GM21447 (cell line): ENCODE measurements at regions not wholly inside any gene's neighbourhood (a gene's known extent, or its start where the extent isn't known, plus 50 kb on each side); places are given as distances from the start of the nearest gene placed in this dataset.
A peak's percentile ranks its signal among the peaks of the same experiment; 100 is the strongest.

Experiments
- ATAC-seq: cut with Tn5 transposase; IDR thresholded peaks from one replicate; pipeline ENCODE4 v1.9.1; 2021; ENCODE audit not compliant: unreplicated experiment

DNA sequence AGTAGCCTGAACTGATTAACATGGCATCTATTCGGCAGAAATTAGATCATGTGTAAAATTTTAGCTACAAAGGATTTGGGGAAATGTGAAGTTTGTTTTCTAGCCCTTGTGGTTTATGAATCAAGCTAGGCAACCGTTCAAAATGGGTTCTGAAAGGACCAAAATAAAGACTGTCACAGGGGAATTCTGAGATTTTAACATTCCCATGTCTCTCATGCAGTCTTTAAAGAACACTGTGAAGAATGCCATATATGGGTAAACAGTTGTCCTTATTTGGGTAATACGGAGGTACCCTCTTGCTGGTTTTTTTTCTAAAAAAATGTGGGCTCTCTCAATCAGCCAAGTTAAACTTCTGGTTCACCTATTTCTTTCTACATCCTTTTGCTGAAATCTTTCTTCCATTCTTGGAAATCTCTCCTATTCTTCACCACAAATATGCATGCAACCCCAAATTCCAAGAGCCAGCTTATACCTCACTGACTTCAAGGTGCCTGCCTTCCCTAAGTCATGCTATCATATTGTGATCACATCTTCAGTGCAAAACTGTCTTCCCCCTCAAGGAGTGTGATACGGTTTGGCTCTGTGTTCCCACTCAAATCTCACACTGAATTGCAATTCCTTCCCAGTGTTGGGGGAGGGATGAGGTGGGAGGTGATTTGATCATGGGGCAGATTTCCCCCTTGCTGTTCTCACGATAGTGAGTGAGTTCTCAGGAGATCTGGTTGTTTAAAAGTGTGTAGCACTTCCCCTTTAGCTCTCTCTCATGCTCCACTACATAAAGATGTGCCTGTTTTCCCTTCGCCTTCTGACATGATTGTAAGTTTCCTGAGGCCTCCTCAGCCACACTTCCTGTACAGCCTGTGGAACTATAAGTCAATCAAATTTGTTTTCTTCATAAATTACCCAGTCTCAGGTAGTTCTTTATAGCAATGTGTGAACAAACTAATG is 308.7 kb downstream of the TTLL7 start:
- ATAC-seq, result no peak

DNA sequence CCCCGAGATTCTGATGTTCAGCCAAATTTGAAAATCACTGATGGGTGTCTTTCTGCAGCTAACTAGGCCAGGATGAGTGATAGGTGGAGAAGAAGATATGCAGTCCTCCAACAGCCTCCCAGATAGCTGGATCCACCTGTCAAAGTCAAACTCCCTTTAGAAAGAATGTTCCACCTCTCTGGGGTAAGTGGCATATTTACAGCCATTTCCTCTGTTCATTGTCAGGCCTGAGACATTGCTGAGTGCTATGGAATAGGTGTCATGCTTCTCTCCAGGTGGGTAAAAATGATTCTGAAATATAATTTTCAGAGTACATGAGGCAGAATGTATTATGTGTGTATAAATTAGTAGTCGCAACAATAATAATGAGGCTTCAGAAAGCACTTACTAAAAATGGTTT is 316.8 kb downstream of the TTLL7 start:
- ATAC-seq, result no peak

DNA sequence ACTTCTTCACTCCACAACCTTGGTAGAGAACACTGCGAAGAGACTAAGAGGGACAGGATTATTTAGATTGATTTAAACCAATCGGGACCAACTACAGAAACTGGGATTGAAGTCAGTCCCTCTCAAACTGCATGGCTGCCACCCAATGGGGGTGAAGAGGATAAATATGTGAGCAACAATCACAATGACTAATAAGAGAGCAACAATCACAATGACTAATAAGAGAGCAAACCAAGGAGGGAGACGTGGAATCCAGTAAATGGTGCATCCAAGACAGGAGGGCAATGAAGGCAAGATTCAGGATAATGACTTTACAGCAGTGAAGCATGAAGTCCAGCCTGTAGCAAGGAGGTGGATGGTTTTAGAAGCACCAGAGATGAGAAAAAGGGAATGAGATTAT is 322.8 kb downstream of the TTLL7 start:
- no peak for ATAC-seq

DNA sequence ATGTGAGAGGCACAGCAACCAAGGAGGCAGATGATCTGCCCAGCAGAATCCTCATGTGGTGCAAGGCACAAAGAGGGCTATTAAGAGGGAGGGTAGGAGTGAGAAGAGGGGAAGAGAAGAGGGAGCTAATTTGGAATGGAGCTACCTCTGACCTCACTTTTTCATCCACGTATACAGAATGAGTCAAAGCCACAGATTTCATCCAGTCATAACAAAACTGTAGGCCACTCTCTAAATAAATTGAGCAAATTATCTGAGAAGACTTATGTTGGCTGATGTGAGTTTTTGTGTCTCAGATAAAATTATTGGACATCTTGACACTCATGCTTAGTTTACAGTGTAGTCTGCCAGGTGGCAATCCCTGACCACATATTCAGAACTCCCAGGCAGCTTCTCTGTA is 325.6 kb downstream of the TTLL7 start:
- no peak for ATAC-seq

DNA sequence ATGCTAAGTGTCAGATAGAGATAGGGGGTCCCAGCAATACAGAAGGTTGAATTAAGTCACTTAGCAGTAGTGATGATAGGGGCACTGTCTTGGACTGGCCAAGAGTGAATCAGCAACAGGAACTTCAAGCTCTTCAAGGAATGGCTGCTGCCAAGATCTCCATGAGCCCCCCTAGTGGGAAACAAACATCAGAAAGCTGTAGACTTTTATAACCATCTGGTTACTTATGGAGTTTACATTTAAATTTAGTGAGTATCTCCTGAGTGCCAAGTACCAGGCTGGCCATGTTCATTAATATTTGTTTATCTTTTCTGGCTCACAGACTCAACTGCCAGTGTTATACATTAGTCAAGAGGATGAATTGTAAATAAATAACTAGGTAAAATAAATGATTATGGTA is 327.3 kb downstream of the TTLL7 start:
- ATAC-seq, result no peak

DNA sequence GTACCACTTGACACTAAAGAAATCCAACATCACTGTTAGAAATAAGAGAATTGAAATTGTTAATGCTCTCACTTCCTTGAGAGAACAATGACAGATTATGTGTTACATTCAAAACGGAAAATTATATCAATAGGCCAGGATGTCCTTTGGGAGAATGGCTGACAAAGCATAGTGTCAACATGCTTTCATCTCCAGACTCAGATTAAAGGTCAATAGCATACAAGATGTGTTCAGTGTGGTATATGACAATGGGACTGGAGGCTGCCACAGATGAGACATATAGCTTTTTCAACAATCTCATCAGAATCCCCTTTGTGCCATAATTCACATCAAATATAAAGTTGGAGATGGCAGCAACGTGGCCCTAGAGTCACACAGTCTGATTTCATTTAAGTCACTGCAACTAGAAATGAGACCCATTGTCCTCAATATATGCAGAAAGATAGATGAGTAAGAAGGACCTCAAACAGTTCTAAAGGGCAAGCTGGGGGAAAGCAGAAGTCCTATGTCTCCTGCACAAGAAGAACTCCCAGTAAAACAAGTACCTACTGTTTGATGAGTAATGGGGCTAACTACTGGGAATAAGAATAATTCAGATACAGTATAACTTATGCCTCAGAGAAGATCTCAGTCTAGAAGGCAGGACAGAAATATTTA is 327.9 kb downstream of the TTLL7 start:
- ATAC-seq, result no peak

DNA sequence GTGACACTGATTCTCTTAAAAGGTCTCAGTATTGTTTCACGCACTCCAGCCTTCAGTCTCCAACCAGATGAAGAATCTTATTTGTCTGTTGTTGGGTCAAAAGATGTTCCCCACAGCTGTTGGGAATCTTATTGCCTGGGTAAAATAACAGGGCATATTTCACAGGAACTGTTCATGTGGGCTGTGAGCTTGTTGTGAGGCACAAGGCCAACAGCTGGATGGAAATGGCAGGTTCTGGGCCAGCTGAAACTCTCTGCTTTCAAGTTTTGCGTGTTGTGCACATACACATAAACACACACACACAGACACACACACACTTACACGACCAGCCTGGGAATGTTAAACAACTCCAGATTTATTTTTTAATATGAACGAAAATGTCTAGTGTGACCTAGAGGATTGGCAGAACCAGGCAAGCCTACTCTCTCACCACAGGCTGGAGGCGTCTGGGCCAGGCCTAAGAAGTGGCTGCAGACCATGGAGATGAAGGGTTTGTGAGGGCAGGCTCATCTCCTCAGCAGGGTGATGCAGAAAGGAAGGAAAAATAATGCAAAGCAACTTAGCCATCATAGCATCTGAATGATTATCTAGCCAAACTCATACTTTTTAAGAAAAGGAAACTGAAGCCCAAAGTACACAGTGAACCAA is 357.0 kb downstream of the TTLL7 start:
- ATAC-seq, result no peak

DNA sequence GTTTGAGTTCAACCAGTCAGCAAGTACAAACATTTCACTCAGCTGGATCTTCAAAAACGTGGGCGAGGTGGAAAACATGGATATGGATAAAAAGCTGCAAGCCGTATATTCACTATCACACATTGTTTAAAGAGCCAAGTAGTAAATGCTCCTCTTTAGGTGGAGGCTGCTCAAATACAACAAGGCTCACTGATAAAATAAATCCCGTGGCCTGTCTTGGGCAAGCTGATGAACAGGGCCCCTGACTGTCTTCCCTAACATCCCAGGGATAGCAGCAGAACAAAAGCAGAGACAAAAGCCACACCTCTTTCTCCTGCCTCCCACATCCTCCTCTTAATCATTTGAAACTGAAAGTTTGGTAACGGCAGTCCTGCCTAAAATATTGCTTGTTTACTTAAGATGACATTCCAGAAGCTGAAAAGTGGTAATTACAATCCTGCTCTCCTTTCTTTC is 357.7 kb downstream of the TTLL7 start:
- no peak for ATAC-seq

DNA sequence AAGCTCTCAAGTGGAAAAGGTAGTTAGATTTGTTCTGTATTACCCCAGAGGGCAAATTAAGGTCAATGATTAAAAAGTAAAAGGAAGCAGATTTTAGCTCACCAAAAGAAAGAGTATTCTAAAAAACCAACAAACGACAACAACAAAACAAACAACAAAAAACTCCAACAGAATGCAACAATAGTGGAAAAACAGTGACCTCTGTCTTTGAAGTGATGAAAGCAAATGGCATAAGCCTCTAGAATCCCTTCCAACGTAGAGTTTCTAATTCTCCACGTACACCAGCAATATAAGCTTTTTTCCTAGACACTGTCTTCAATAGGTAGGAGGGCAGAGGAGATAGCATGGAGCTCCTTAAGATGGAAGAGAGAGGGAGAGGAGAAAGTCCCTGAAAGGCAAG is 359.1 kb downstream of the TTLL7 start:
- ATAC-seq, result no peak

DNA sequence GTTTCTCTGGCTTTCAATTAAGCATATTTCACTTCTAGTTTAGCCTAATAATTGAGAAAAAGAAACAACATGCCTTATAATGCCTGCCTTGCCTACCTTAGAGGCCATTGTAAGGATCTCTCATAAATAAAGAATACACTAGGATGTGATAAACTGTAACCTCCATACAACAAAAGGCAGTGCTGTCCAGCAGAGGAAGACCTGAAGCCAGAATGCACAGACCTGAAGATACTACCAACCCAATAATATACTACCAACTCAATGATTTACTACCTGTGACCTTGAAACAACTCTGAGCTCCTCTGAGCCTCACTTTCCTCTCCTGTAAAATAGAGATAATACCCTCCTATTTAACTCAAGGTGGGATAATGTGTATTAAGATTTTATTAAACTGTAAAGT is 361.3 kb downstream of the TTLL7 start:
- ATAC-seq, result no peak

DNA sequence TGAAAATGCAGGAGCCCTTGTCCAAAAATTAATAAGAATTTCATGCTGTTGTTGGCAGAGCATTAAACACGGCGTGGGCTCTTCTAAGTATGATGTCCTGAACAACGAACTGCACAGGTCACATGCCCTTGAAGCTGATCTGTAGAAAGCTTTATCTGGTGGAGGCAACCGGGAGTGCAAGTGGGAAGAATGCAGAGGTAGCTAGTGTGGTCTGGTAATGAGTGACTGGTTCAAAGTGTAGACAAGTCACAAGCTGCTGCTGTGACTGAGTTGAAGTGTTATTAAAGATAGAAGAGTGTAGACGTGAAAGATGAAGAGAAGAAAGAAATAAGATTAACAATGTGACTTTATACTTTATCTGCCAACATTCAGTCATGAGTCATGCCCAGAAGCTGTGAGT is 361.9 kb downstream of the TTLL7 start:
- ATAC-seq, result no peak

DNA sequence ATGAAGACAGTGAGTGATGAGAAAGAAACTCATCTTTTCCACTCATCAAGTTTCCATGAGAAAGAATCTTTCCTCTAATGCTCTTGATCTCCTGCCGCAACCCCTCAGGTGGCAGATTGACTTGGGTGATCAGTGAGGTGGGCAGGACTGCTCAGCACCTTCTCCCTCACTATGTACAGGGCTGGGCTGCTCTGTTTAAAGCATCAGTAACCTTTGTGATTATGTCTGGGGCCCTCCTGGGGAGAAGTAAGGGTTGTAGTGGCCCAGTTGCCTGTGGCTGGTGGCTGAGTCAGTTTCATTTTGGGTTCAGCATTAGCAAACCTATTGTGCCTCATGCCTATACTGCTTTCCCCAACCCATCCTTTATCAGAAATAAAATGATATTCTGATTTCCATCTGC is 366.0 kb downstream of the TTLL7 start:
- no peak for ATAC-seq

DNA sequence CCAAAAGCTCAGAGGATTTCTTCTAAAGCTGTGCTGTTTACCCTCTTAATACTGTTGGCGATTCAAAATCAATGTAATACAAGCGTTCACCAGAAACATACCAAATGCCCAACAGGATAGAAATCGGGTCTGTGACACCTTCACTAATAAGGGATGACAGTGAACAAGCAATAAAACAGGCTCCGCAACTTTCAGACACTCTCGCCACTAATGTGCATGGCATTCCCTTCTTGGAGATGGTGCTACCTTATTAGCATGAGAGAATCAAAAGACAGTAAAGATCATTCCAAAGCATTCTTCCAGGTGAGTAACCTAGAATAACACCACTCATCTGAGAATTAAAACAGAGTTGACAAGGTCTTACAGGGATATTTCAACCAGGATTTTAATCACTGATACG is 367.1 kb downstream of the TTLL7 start:
- ATAC-seq, result no peak

DNA sequence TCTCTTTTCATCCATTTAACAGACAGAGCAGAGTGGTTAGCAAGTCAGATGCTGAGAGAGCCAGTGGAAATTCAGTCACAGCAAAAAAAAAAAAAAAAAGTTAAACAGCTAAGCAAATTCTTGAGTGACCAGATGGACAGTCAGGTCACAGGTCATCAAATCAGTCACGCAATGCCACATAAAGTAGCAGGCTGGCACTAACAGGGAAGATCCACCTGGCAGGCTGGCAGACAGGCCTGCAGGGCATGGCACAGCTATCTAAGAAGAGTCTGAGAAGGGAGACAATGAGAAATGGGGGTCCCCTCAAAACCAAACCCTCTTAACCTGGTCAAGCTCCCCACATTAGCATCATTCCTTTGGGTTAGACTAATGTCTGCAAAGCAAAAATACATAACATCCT is 371.9 kb downstream of the TTLL7 start:
- ATAC-seq, result no peak

DNA sequence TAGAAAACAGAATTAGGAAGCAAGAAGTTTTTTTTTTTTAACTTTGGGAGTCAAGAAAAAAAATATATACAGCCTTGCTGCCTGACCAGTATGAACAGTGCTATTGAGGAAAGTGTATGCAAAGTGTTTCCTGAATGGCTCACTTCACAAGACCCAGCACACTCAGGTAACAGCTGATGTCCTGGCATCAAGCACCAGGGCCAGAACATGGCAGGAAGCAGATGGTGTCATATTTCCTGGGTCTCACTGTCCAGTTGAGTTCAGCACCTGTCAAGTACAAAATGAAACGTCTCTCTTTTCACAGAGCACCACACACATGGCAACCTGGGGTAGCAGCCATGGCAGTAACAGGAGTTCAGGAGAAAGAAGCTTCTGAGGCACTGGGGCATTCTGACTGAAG is 372.3 kb downstream of the TTLL7 start:
- ATAC-seq, result peak; percentile 72

DNA sequence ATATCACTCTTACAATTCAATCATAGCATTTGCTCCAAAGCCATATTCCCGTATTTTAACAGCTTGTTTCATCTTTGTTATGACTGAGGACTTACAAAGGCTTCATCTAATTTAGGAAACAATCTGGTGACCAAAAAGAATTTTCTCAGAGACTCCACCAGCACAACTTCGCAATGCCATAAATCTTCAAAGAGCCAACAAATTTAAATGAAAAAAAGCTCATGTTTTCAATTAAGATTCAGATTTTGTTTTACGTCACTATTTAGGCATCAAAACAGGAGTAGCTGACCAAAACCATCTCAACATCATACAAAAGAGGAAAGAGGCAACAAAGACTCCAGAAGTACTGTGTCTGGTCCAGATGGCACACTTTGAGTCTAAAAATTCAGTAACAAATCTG is 373.3 kb downstream of the TTLL7 start:
- no peak for ATAC-seq

DNA sequence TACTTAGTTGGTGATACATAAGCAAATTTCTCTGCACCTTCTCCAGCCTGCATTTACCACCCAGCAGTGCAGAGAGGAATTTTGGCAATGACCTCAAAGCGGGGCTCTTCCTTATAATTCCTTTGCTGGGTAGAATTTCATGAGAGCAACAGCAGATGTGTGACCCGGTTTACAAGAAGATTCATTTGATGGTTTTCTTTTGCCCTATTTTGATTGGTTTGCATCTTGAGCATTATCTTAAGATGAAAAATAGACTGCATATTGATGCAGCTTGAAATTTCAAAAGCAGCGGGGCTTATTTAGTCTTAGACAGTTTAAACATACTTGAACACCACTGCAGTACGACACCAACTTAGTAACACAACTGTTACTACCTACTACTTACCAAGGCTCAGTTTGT is 378.9 kb downstream of the TTLL7 start:
- no peak for ATAC-seq

DNA sequence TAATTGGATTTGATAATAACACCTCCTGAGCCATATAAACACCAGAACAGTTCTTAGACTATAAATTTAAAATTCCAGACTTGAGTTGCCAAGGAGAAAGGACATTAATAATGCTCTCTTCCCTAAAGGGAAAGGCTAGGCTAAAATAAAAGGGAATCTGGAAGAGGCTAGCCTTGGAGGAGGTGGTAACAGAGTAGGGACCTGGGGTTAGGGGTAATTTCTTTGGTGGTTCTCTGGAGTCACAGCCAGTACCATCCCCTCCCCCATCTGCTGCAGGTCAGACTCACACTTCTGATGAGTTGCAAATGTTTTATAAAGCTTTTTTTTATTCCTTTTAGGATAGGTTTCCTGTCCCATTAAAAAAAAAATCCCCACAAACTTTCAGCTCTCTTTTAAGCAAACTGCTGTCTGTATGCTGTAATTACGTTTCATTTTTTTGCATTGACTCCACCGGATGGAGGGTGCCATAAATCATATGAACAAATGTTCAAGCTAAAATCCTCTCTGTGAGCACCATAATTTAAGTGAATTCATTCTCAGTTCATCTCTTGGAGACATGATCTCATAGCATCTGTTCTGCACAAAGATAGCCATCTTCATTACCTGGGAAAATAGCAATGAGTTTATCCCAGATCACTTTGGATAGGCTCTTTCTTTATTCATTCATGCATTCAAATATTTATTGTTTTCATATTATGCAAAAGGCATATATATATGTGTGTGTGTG is 379.6 kb downstream of the TTLL7 start:
- no peak for ATAC-seq

DNA sequence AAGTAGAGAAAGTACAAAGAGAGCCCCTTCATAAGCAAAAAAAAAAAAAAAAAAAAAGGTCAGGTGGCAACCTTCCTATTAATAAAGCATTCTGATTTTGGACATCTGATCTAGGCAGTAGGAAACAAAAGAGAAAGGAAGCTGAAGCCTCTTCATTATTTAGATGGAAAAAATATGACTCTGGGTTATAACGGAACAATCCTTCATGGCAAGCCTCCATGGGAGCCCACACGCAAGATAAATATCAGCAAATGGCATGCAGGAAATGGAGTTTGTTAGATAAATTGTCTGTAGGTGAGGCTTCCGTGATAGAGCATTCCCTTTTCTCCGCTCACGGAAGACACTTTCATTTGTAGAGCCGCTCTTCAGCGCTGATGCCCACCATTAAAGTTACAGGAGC is 381.0 kb downstream of the TTLL7 start:
- ATAC-seq, result no peak

DNA sequence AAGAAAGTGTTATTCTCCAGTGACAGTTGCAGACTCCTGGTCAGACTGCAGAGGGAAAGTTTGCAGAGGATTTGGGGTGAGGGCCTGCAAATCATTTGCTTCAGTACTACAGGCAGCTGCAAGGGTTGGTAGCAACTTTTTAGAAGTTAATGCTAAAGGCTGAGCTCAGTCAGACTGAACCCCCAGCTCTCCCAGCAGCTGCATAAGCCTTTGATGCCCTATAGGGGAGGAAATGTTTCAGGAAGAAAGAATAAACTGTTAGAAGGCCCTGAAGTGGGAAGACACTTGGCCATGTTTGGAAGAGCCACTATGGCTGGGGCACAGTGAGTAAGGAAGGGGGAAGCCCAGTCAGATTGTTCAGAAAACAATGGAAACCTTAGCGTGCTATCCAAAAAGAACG is 383.6 kb downstream of the TTLL7 start:
- no peak for ATAC-seq

DNA sequence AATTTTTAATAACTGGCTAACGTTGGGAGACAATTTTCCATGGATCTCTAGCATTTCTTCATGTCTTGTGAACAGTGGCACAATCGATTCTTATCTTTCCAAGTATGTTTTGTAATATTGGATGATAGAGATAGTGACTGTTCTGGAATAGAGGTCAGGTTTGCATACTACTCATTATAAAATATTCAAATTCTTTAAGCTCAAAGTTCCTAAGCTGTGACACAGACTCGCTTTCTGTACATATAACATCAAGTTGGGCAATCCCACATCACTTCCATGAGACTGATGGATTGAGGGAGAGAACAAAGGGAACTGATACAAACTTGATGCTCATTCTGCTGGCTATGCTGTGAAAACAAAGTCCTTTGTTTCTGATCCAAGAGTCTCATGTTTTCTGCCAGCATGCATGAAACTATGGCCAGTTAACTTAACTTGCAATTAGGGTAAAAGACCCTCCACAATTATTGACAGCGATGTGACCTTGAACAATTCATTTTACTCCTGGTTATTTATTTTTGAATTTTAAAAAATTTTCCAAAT is 392.4 kb downstream of the TTLL7 start:
- no peak for ATAC-seq
